ENCODE measurements at regions not wholly inside any gene's neighbourhood (a gene's known extent, or its start where the extent isn't known, plus 50 kb on each side); places are given as distances from the start of the nearest gene placed in this dataset.
"Not testable (repeated sequence)": the region's sequence is repeated elsewhere in the genome, so short reads cannot be mapped to it uniquely, and the experiment has no call there.

- H3K27me3 ChIP-seq (ENCODE audit: control insufficient read depth, low read length): no peaks in the 10 kb centered on the region
- no peak for TF ChIP-seq CTCF (IDR thresholded peaks at IDR 0.05; ENCODE audit: low read depth, low read length, poor library complexity, severe bottlenecking)
- no peak for TF ChIP-seq EZH2phosphoT487 (IDR thresholded peaks at IDR 0.05; ENCODE audit: borderline replicate concordance, low read length)
- H3K9me2 ChIP-seq (replicated peaks; ENCODE audit: control insufficient read depth, low read length): no peaks in the 10 kb centered on the region
Measured at GRCh38 chr2:22136446-22136845, 1012.7 kb downstream of the TDRD15 start.

GRCh38 chr2:22143840-22144239 is 1020.1 kb downstream of the TDRD15 start:
- H3K27ac ChIP-seq (ENCODE audit: low read depth, low read length): no peak overlapping the region
- H3K4me2 ChIP-seq (ENCODE audit: low read length): no peak overlapping the region
- no peaks in the 10 kb centered on the region for H3K79me2 ChIP-seq (ENCODE audit: control insufficient read depth, low read length)
- no peaks in the 10 kb centered on the region for H3K9me3 ChIP-seq (ENCODE audit: control insufficient read depth, insufficient read depth, low read length)
- TF ChIP-seq CTCF (IDR thresholded peaks at IDR 0.05; ENCODE audit: low read depth, low read length, poor library complexity, severe bottlenecking): no peak
- no peak for TF ChIP-seq EZH2phosphoT487 (IDR thresholded peaks at IDR 0.05; ENCODE audit: borderline replicate concordance, low read length)
- no peaks in the 10 kb centered on the region for H3F3A ChIP-seq (ENCODE audit: control insufficient read depth, insufficient read depth)
- H3K4me1 ChIP-seq (ENCODE audit: control insufficient read depth, low read length): no peaks in the 10 kb centered on the region
- H4K20me1 ChIP-seq (ENCODE audit: control insufficient read depth, insufficient read depth, low read depth, low read length): no peaks in the 10 kb centered on the region
- H3K27me3 ChIP-seq (ENCODE audit: control insufficient read depth, low read length): no peaks in the 10 kb centered on the region
- no peaks in the 10 kb centered on the region for H3K9me2 ChIP-seq (replicated peaks; ENCODE audit: control insufficient read depth, low read length)
- H3K36me3 ChIP-seq (ENCODE audit: control insufficient read depth, low read length): no peaks in the 10 kb centered on the region
- H3K4me3 ChIP-seq (ENCODE audit: low read length): no peak overlapping the region

More at GRCh38 chr2:22136446-22136845, 1012.7 kb downstream of the TDRD15 start:
- Histone ChIP-seq H4K20me1 (ENCODE audit: control insufficient read depth, insufficient read depth, low read depth, low read length) (no peaks in the 10 kb centered on the region), H3K79me2 (ENCODE audit: control insufficient read depth, low read length) (no peaks in the 10 kb centered on the region), H3K36me3 (ENCODE audit: control insufficient read depth, low read length) (no peaks in the 10 kb centered on the region), H3K4me1 (ENCODE audit: control insufficient read depth, low read length) (no peaks in the 10 kb centered on the region), H3K4me3 (ENCODE audit: low read length) (no peak overlapping the region), H3K9me3 (ENCODE audit: control insufficient read depth, insufficient read depth, low read length) (no peaks in the 10 kb centered on the region), H3K27ac (ENCODE audit: low read depth, low read length) (no peak overlapping the region), H3K4me2 (ENCODE audit: low read length) (no peak overlapping the region), H3F3A (ENCODE audit: control insufficient read depth, insufficient read depth) (no peaks in the 10 kb centered on the region)

- no peak for TF ChIP-seq CTCF (IDR thresholded peaks at IDR 0.05; ENCODE audit: low read depth, low read length, poor library complexity, severe bottlenecking)
- H3K9me2 ChIP-seq (replicated peaks; ENCODE audit: control insufficient read depth, low read length): no peaks in the 10 kb centered on the region
- H3K4me1 ChIP-seq (ENCODE audit: control insufficient read depth, low read length): no peaks in the 10 kb centered on the region
- no peak overlapping the region for H3K4me2 ChIP-seq (ENCODE audit: low read length)
- H3K4me3 ChIP-seq (ENCODE audit: low read length): no peak overlapping the region
- H3K9me3 ChIP-seq (ENCODE audit: control insufficient read depth, insufficient read depth, low read length): peaks cover 7% of the 10 kb centered on the region; the same call in 1 of the 2 replicates
- H3F3A ChIP-seq (ENCODE audit: control insufficient read depth, insufficient read depth): no peaks in the 10 kb centered on the region
- no peaks in the 10 kb centered on the region for H3K79me2 ChIP-seq (ENCODE audit: control insufficient read depth, low read length)
- no peaks in the 10 kb centered on the region for H4K20me1 ChIP-seq (ENCODE audit: control insufficient read depth, insufficient read depth, low read depth, low read length)
- H3K27me3 ChIP-seq (ENCODE audit: control insufficient read depth, low read length): no peaks in the 10 kb centered on the region
- no peaks in the 10 kb centered on the region for H3K36me3 ChIP-seq (ENCODE audit: control insufficient read depth, low read length)
- H3K27ac ChIP-seq (ENCODE audit: low read depth, low read length): no peak overlapping the region
Measured at GRCh38 chr2:22153931-22154613, 1030.3 kb downstream of the TDRD15 start.

GRCh38 chr2:22156661-22157060 is 1032.9 kb downstream of the TDRD15 start:
- not testable (repeated sequence) for H3K4me1 ChIP-seq (ENCODE audit: control insufficient read depth, low read length); H4K20me1 ChIP-seq (ENCODE audit: control insufficient read depth, insufficient read depth, low read depth, low read length); H3F3A ChIP-seq (ENCODE audit: control insufficient read depth, insufficient read depth)

More at GRCh38 chr2:22156661-22157060, 1032.9 kb downstream of the TDRD15 start:
- not testable (repeated sequence) for H3K9me2 ChIP-seq (replicated peaks; ENCODE audit: control insufficient read depth, low read length); H3K9me3 ChIP-seq (ENCODE audit: control insufficient read depth, insufficient read depth, low read length); H3K4me3 ChIP-seq (ENCODE audit: low read length); H3K36me3 ChIP-seq (ENCODE audit: control insufficient read depth, low read length); H3K4me2 ChIP-seq (ENCODE audit: low read length); H3K27me3 ChIP-seq (ENCODE audit: control insufficient read depth, low read length); H3K27ac ChIP-seq (ENCODE audit: low read depth, low read length); H3K79me2 ChIP-seq (ENCODE audit: control insufficient read depth, low read length)
